IPS-15b (cell line): ENCODE measurements at regions not wholly inside any gene's neighbourhood (a gene's known extent, or its start where the extent isn't known, plus 50 kb on each side); places are given as distances from the start of the nearest gene placed in this dataset.

Experiments used
- H3K27me3 ChIP-seq: one replicate; pipeline ENCODE4 v1.6.1; 2013; ENCODE audit warnings: low read length; ENCODE audit not compliant: control insufficient read depth, insufficient read depth
- H3K36me3 ChIP-seq: one replicate; pipeline ENCODE4 v1.6.1; 2013; ENCODE audit warnings: low read length; ENCODE audit not compliant: control insufficient read depth, insufficient read depth
- H3K4me1 ChIP-seq: one replicate; pipeline ENCODE4 v1.6.1; 2013; ENCODE audit warnings: mild to moderate bottlenecking, low read length; ENCODE audit not compliant: control insufficient read depth, insufficient read depth
- H3K4me3 ChIP-seq: one replicate; pipeline ENCODE4 v1.5.1; 2013; ENCODE audit warnings: low read depth, low read length
- H3K9ac ChIP-seq: one replicate; pipeline ENCODE4 v1.6.1; 2013; ENCODE audit warnings: low read depth, mild to moderate bottlenecking, low read length
- H3K9me3 ChIP-seq: one replicate; pipeline ENCODE4 v1.6.1; 2013; ENCODE audit warnings: mild to moderate bottlenecking, low read length; ENCODE audit not compliant: control insufficient read depth, insufficient read depth

DNA sequence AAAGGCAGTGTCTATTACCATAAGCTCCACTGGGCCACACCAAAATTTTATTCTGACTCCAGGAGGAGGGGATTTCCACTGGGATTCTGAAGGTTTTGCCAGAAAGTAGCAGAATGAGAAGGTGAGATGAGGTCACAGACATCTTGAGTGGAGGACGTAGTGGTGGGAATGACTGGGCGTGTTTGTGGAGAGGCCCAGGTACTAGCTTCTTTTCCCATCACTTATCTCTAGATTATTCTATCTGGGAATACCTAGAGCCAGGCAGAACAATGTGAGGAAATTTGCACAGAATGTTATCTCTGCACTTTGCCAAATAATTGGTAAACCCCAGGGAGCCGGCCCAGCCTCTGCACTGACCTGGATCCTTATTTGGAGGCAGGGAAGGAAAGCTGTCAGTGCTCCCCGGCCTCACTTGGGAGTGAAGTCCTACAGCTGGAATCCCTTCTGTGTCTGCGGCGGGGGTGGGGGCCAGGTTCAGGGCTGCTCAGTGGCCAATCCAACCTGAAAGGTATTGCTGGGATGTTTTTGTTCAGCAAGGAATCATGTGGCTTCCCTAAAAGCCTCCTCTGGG is 129.4 kb downstream of the C12orf75 start:
- Histone ChIP-seq H3K9ac (no peak overlapping the region), H3K4me3 (no peak overlapping the region), H3K9me3 (no peaks in the 10 kb centered on the region), H3K36me3 (no peaks in the 10 kb centered on the region), H3K27me3 (no peaks in the 10 kb centered on the region), H3K4me1 (no peaks in the 10 kb centered on the region)

DNA sequence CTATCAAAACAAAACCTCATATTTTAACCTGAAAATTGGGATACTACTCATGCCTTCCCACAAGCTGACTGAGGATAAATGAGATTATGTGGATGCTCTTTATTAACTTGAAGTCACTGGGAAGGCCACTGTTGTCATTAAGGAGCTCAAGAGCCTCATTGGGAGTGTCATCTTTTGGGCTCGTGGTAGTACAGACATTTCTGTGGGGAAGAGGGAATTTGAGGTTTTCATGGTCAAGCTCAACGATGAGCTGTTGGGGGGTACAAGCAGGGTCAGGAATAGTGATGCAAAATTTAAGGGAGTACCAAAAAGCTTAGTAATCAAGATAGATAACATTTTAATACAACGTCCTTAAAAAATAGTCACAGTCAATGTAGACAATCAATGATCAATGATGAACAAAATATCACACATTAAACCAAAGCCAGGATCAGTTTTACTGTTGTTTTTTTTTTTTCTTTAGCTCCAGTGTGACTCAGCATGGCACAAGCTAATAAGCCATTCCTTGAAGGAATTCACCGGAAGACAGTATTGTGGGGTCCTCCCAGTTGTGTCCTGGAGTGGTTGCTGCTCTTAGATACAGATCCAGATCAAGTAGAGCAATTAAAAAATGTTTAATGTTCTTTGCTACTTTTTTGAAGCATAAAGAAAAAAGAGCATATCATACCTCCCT is 130.9 kb downstream of the C12orf75 start:
- H3K9me3 ChIP-seq = no peaks in the 10 kb centered on the region
- no peak overlapping the region for H3K4me3 ChIP-seq
- no peak overlapping the region for H3K9ac ChIP-seq
- H3K27me3 ChIP-seq = no peaks in the 10 kb centered on the region
- H3K4me1 ChIP-seq = no peaks in the 10 kb centered on the region
- no peaks in the 10 kb centered on the region for H3K36me3 ChIP-seq

GRCh38 chr12:105461944-105462762 is 131.7 kb downstream of the C12orf75 start:
- H3K4me1 ChIP-seq = peaks cover 3% of the 10 kb centered on the region

GRCh38 chr12:105462831-105463230 is 132.3 kb downstream of the C12orf75 start:
- H3K4me3 ChIP-seq = no peak overlapping the region
- no peak overlapping the region for H3K9ac ChIP-seq
- H3K36me3 ChIP-seq = no peaks in the 10 kb centered on the region
- H3K4me1 ChIP-seq = peaks cover 3% of the 10 kb centered on the region
- H3K27me3 ChIP-seq = no peaks in the 10 kb centered on the region
- no peaks in the 10 kb centered on the region for H3K9me3 ChIP-seq

More at GRCh38 chr12:105461944-105462762, 131.7 kb downstream of the C12orf75 start:
- H3K9me3 ChIP-seq = no peaks in the 10 kb centered on the region
- no peaks in the 10 kb centered on the region for H3K36me3 ChIP-seq
- H3K4me3 ChIP-seq = no peak overlapping the region
- H3K9ac ChIP-seq = no peak overlapping the region
- no peaks in the 10 kb centered on the region for H3K27me3 ChIP-seq

DNA sequence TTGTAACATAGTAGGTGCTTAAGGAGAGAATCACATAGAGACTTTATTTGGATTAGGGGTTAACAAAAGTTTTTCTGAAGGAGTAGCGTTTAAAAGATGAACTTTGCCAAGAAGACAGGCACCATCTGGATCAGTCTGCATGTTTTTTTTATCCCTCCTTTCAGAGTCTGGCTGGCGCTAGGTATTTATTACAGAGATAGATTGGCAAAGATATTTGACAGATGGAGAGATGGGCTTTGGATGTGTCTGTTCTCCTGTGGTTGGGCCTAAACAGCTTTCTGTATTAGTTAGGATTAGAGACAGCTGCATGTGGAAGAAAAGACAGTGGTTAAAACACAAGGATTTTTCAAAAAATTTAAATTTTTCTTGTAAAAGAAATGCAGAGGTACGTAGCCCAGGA is 133.9 kb downstream of the C12orf75 start:
- no peaks in the 10 kb centered on the region for H3K9me3 ChIP-seq
- H3K27me3 ChIP-seq = no peaks in the 10 kb centered on the region
- H3K36me3 ChIP-seq = no peaks in the 10 kb centered on the region
- H3K4me1 ChIP-seq = peaks cover 3% of the 10 kb centered on the region
- no peak overlapping the region for H3K4me3 ChIP-seq
- H3K9ac ChIP-seq = no peak overlapping the region

GRCh38 chr12:105466231-105466900 is 135.9 kb downstream of the C12orf75 start:
- Histone ChIP-seq H3K4me1 (peaks cover 3% of the 10 kb centered on the region), H3K36me3 (no peaks in the 10 kb centered on the region), H3K9ac (no peak overlapping the region), H3K4me3 (no peak overlapping the region), H3K27me3 (no peaks in the 10 kb centered on the region), H3K9me3 (no peaks in the 10 kb centered on the region)

DNA sequence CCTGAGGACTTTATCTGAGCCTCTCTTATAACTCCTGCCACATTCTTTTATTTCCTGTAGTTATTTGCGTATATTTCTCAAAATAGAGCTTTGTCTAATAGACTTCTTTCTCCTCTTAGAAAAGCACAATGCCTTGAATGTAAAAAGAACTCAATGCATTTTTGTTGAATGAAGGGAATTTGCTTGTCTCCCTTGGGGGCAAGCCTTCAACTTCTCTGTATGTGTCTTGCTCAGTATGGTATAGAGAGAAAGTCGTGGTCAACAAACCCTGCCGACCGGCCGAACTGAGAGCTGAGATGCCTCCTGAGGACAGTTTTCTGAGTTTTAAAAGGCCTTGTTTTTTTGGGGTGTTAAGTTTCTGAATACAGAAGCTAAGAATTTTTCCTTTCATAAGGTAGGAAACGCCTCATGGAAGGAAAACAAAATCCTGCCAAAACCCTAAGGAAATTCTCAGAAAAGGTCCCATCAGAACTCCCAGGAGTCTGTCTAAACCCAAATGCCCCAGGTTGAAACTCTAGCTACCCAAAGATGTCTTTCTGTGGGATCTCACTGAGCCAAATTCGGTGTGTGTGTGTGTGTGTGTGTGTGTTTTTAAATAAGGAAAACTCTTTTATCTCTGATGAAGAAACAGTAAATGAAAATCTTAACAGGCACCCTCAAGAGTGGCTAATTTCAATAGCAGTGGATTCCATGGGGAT is 136.6 kb downstream of the C12orf75 start:
- no peak overlapping the region for H3K4me3 ChIP-seq
- no peaks in the 10 kb centered on the region for H3K36me3 ChIP-seq
- H3K4me1 ChIP-seq = peaks cover 3% of the 10 kb centered on the region
- no peaks in the 10 kb centered on the region for H3K27me3 ChIP-seq
- H3K9ac ChIP-seq = no peak overlapping the region
- no peaks in the 10 kb centered on the region for H3K9me3 ChIP-seq

DNA sequence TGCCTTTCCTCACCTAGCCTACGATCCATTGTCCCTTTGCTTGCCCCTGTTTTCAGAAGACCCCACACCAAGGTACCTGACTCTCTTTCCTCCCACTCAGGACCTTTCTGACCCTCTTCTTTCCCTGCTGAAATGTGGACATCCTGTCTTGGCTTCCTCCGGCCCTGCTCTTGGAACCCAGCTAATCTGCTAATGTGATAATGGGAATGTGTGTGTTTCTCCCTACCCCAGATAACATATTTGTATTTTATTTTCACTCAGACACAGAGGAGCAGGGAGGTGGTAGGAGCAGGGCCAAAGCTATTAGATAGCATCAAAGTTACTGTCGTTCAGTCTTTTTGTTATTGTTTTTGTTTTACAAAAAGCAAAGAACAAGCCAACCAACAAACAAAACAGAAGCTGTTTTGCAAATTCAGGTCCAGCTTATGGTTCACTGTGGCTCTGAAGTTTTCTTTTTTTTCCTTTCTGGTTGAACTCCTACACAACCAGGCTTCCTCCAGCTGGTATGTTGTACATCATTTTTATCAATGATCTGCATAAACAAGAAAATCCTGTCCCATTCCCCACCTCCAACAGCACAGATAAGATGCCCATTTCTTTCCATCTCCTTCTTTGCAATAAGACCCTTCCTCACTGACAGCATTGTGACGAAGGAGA is 137.3 kb downstream of the C12orf75 start:
- Histone ChIP-seq H3K36me3 (no peaks in the 10 kb centered on the region), H3K9ac (no peak overlapping the region), H3K27me3 (no peaks in the 10 kb centered on the region), H3K4me3 (no peak overlapping the region), H3K4me1 (peaks cover 3% of the 10 kb centered on the region), H3K9me3 (no peaks in the 10 kb centered on the region)

GRCh38 chr12:105468464-105468863 is 138.0 kb downstream of the C12orf75 start:
- H3K36me3 ChIP-seq = no peaks in the 10 kb centered on the region
- no peak overlapping the region for H3K9ac ChIP-seq
- H3K27me3 ChIP-seq = no peaks in the 10 kb centered on the region
- H3K9me3 ChIP-seq = no peaks in the 10 kb centered on the region
- H3K4me3 ChIP-seq = no peak overlapping the region
- peaks cover 3% of the 10 kb centered on the region for H3K4me1 ChIP-seq

GRCh38 chr12:105469211-105469610 is 138.7 kb downstream of the C12orf75 start:
- Histone ChIP-seq H3K4me1 (peaks cover 3% of the 10 kb centered on the region), H3K9me3 (no peaks in the 10 kb centered on the region), H3K36me3 (no peaks in the 10 kb centered on the region), H3K27me3 (no peaks in the 10 kb centered on the region), H3K9ac (no peak overlapping the region), H3K4me3 (no peak overlapping the region)

- Histone ChIP-seq H3K36me3 (no peaks in the 10 kb centered on the region), H3K9me3 (no peaks in the 10 kb centered on the region), H3K27me3 (no peaks in the 10 kb centered on the region), H3K4me3 (no peak overlapping the region), H3K9ac (no peak overlapping the region), H3K4me1 (peaks cover 3% of the 10 kb centered on the region)
These were observed 139.2 kb downstream of the C12orf75 start for GRCh38 chr12:105469701-105470100.
